Tibial nerve (tissue), 3 donors: ENCODE measurements at regions not wholly inside any gene's neighbourhood (a gene's known extent, or its start where the extent isn't known, plus 50 kb on each side); places are given as distances from the start of the nearest gene placed in this dataset.

Experiments
- POLR2A ChIP-seq, 2 donors: fragments of 450-650 bp; IDR thresholded peaks; one replicate each; pipeline ENCODE4 v1.6.1; 2017; ENCODE audit warnings: antibody characterized with exemption in 2 of 2, mild to moderate bottlenecking in 2 of 2, moderate library complexity in 2 of 2
- TF ChIP-seq, protein P1 (sequence below), 5 experiments: fragments of 200-600 bp in 3 of 5; fragments of 450-650 bp in 2 of 5; sonication (generic) in 3 of 5; IDR thresholded peaks; one replicate each; pipeline ENCODE4 v1.5.1; 2016 to 2019; ENCODE audit warnings: antibody characterized with exemption in 5 of 5, mild to moderate bottlenecking in 3 of 5, moderate library complexity in 2 of 5

DNA sequence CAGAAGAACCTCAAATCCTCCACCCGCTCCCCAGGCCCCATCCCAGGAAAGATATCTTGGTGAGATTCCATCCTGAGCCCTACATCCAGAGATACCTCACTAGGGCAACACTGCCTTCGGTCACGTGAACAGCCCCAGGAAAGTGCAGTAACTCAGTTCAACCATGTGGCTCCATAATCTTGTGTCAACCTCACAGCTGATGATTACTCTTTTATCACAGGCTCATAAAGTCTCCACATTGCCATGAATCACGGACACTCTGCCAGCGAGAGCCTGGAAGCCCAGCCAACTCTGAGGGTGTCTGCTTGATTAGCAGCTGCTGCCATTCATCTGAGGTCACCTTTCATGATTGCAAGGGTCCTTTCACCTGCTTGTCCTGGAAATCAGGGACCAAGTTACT, 175.8 kb upstream of the LRFN2 start:
- TF ChIP-seq, protein P1, sequence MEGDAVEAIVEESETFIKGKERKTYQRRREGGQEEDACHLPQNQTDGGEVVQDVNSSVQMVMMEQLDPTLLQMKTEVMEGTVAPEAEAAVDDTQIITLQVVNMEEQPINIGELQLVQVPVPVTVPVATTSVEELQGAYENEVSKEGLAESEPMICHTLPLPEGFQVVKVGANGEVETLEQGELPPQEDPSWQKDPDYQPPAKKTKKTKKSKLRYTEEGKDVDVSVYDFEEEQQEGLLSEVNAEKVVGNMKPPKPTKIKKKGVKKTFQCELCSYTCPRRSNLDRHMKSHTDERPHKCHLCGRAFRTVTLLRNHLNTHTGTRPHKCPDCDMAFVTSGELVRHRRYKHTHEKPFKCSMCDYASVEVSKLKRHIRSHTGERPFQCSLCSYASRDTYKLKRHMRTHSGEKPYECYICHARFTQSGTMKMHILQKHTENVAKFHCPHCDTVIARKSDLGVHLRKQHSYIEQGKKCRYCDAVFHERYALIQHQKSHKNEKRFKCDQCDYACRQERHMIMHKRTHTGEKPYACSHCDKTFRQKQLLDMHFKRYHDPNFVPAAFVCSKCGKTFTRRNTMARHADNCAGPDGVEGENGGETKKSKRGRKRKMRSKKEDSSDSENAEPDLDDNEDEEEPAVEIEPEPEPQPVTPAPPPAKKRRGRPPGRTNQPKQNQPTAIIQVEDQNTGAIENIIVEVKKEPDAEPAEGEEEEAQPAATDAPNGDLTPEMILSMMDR (IDR thresholded peaks at IDR 0.05) = no peak
- TF ChIP-seq POLR2A (IDR thresholded peaks at IDR 0.05) = no peak
